ENCODE measurements at regions not wholly inside any gene's neighbourhood (a gene's known extent, or its start where the extent isn't known, plus 50 kb on each side); places are given as distances from the start of the nearest gene placed in this dataset.

- no peak overlapping the region for H2AFZ ChIP-seq (ENCODE audit: low read depth, low read length)
- H3F3A ChIP-seq (ENCODE audit: insufficient read depth, low read length, poor library complexity, severe bottlenecking) = no peaks in the 10 kb centered on the region
- H3K4me3 ChIP-seq (ENCODE audit: low read length) = no peak overlapping the region
- H3K9me2 ChIP-seq (ENCODE audit: insufficient read depth, low read length) = no peaks in the 10 kb centered on the region
- no peak for TF ChIP-seq SMC3 (conservative IDR thresholded peaks at IDR 0.05; ENCODE audit: poor library complexity)
- TF ChIP-seq EP300 (conservative IDR thresholded peaks at IDR 0.05; ENCODE audit: poor library complexity, severe bottlenecking) = no peak
- no peak for TF ChIP-seq TAF1 (IDR thresholded peaks at IDR 0.05; ENCODE audit: low read depth)
- no peak for TF ChIP-seq REST (IDR thresholded peaks at IDR 0.05; ENCODE audit: borderline replicate concordance)
- no peak for TF ChIP-seq RAD21 (conservative IDR thresholded peaks at IDR 0.05)
- no peak for TF ChIP-seq MXI1 (conservative IDR thresholded peaks at IDR 0.05; ENCODE audit: poor library complexity, severe bottlenecking)
- TF ChIP-seq POLR2AphosphoS5 (IDR thresholded peaks at IDR 0.05) = no peak
- TF ChIP-seq CTCF (IDR thresholded peaks at IDR 0.05; ENCODE audit: poor library complexity, severe bottlenecking) = no peak
- TF ChIP-seq EZH2 (IDR thresholded peaks at IDR 0.05; ENCODE audit: borderline replicate concordance, insufficient read depth, low read length, poor library complexity, severe bottlenecking) = no peak
- H4K20me1 ChIP-seq (ENCODE audit: insufficient read depth) = no peaks in the 10 kb centered on the region
- H3K9me3 ChIP-seq (ENCODE audit: low read length) = no peaks in the 10 kb centered on the region
- no peaks in the 10 kb centered on the region for H3K79me2 ChIP-seq (replicated peaks; ENCODE audit: insufficient read depth, low read length)
- H3K27ac ChIP-seq (ENCODE audit: low read length) = no peak overlapping the region
- no peak overlapping the region for H3K9ac ChIP-seq (ENCODE audit: low read length)
- no peaks in the 10 kb centered on the region for H3K36me3 ChIP-seq (ENCODE audit: insufficient read depth, low read length)
- H3K4me2 ChIP-seq (ENCODE audit: low read length) = no peak overlapping the region
- no peaks in the 10 kb centered on the region for H3K27me3 ChIP-seq (ENCODE audit: insufficient read depth, low read depth, low read length)
These were observed 68.5 kb upstream of the PLXNA2 start for GRCh38 chr1:208312706-208313105.

- Histone ChIP-seq H3K4me2 (ENCODE audit: low read length) (no peak overlapping the region), H3K36me3 (ENCODE audit: insufficient read depth, low read length) (no peaks in the 10 kb centered on the region), H3K9me3 (ENCODE audit: low read length) (no peaks in the 10 kb centered on the region), H3K27ac (ENCODE audit: low read length) (no peak overlapping the region), H4K20me1 (ENCODE audit: insufficient read depth) (no peaks in the 10 kb centered on the region), H3K4me3 (ENCODE audit: low read length) (no peak overlapping the region), H3K27me3 (ENCODE audit: insufficient read depth, low read depth, low read length) (no peaks in the 10 kb centered on the region), H3K9ac (ENCODE audit: low read length) (no peak overlapping the region), H2AFZ (ENCODE audit: low read depth, low read length) (no peak overlapping the region), H3K9me2 (ENCODE audit: insufficient read depth, low read length) (no peaks in the 10 kb centered on the region), H3F3A (ENCODE audit: insufficient read depth, low read length, poor library complexity, severe bottlenecking) (no peaks in the 10 kb centered on the region), H3K79me2 (replicated peaks; ENCODE audit: insufficient read depth, low read length) (no peaks in the 10 kb centered on the region)
- TF ChIP-seq TAF1 (IDR thresholded peaks at IDR 0.05; ENCODE audit: low read depth) (no peak), EP300 (conservative IDR thresholded peaks at IDR 0.05; ENCODE audit: poor library complexity, severe bottlenecking) (no peak), SMC3 (conservative IDR thresholded peaks at IDR 0.05; ENCODE audit: poor library complexity) (no peak), CTCF (IDR thresholded peaks at IDR 0.05; ENCODE audit: poor library complexity, severe bottlenecking) (no peak), MXI1 (conservative IDR thresholded peaks at IDR 0.05; ENCODE audit: poor library complexity, severe bottlenecking) (no peak), POLR2AphosphoS5 (IDR thresholded peaks at IDR 0.05) (no peak), RAD21 (conservative IDR thresholded peaks at IDR 0.05) (no peak), EZH2 (IDR thresholded peaks at IDR 0.05; ENCODE audit: borderline replicate concordance, insufficient read depth, low read length, poor library complexity, severe bottlenecking) (no peak), REST (IDR thresholded peaks at IDR 0.05; ENCODE audit: borderline replicate concordance) (no peak)
These were observed 70.2 kb upstream of the PLXNA2 start for GRCh38 chr1:208314431-208314830.
